HG03097 (cell line): ENCODE measurements at regions not wholly inside any gene's neighbourhood (a gene's known extent, or its start where the extent isn't known, plus 50 kb on each side); places are given as distances from the start of the nearest gene placed in this dataset.

Experiments used
- ATAC-seq: cut with Tn5 transposase; IDR thresholded peaks from one replicate; pipeline ENCODE4 v1.9.1; 2021; ENCODE audit not compliant: unreplicated experiment, low FRiP score

DNA sequence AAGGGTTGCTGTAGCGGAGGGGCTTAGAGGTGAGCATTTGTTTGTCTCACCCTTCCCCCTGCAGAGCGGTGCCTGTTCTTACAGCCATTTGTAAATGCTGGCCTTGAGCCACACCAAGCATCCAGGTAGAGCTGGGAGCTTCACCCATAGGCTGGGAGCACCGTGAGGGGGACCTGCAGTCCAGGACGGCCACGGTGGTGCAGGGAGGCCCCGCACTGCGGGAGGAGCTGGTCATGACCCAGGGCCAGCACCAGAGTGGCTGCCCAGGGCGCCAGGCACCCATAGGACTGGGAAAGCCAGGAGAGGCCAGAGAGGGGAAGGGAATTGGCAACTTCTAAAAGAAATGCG lies 197.3 kb upstream of the ADAMTS16 start:
- no peak for ATAC-seq

- no peak for ATAC-seq
Measured at GRCh38 chr5:4945296-4945695, 194.8 kb upstream of the ADAMTS16 start.

GRCh38 chr5:4947106-4947505 lies 193.0 kb upstream of the ADAMTS16 start:
- ATAC-seq, result no peak

DNA sequence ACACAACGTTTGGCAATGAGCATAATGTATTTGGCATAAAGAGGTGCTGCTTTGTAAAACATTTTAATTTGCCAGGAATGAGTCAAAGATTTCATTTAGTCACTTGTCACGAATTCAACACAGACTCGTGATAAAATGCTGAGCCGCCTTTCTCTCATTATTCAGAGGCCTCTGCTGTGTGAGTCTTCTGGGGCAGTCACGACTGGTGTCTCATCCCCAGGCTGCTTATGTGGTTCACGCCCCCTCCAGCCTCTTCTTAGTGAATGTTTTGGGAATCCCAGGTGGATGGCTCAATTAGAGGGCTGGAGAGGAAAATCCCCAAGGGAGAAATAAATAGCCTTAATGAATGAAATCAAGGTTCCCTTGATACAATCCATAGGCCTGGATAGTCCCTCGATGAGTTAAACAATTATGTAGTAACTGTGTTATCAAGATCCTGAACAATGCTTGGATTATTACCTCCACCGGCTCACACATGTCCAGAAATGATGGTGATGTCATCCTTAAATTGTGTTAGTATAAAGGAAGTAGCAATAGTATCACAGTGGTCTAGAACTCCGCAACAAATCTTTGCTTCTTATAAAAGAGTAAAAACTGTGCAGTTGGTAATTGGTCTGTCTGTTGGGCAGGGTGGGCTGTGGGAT lies 192.1 kb upstream of the ADAMTS16 start:
- no peak for ATAC-seq

DNA sequence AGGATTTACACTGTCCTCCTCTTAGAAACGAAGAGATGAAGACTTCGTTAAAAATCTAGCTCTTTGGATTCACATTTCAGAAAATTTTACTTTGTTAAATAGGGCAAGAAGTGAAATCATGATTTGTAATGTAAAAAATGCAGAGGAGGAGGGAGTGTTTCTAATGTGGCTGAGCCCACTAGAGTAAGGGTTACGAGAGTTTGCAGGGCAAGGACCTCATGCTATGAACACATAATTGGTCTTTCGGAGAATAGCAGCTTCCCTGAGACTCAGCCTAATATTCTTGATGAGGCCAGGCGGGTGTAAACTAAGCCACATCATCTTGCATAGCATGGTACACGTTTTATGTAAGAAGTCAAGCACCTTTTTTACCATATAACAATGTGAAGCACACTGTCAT lies 191.0 kb upstream of the ADAMTS16 start:
- no peak for ATAC-seq

- no peak for ATAC-seq
Measured at GRCh38 chr5:4953576-4953975, 186.6 kb upstream of the ADAMTS16 start.

GRCh38 chr5:4954048-4954447 lies 186.1 kb upstream of the ADAMTS16 start:
- ATAC-seq, result no peak

- no peak for ATAC-seq
Measured at GRCh38 chr5:4963265-4963664, 176.9 kb upstream of the ADAMTS16 start.

GRCh38 chr5:4969351-4969750 lies 170.8 kb upstream of the ADAMTS16 start:
- no peak for ATAC-seq

DNA sequence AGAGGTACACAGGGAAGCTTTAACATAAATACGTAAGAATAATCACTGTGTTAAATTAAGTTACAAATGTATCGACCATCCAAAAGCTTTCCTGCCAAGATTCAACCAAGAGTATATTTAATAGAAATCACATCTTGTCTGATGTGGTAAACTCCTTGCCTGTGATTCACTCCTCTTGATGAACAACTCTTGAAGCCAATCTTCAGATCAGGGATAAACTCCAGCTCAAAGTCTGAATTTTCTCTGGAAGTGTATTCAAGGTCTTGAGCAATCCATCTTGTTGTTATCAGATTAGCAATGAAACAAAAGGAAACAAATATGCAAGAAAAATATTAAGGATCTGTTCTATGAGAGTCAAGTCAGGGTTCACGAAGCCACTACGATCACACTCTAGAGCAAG lies 170.0 kb upstream of the ADAMTS16 start:
- no peak for ATAC-seq

GRCh38 chr5:4976902-4977301 lies 163.2 kb upstream of the ADAMTS16 start:
- ATAC-seq, result no peak

- no peak for ATAC-seq
Measured at GRCh38 chr5:4977416-4978110, 162.6 kb upstream of the ADAMTS16 start.

DNA sequence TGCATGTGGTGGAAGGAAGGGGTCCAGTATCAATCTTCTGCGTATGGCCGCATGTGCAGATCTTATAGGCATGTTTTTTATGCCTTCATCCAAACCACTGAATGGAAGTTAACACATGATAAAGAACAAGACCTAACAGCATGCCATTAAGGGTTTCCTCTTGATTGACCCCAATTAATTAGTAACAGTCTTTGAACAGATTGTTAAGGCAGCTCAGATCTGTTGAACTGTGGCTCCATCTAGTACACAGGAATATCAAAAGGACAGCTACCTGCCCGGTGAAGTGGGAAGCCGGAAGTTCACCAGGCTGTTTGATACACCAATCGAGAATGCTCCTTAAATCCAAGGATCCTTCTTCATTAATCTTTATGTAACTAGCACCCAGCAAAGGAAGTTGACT lies 159.9 kb upstream of the ADAMTS16 start:
- no peak for ATAC-seq

- ATAC-seq, result no peak
Measured at GRCh38 chr5:4981608-4982007, 158.5 kb upstream of the ADAMTS16 start.

DNA sequence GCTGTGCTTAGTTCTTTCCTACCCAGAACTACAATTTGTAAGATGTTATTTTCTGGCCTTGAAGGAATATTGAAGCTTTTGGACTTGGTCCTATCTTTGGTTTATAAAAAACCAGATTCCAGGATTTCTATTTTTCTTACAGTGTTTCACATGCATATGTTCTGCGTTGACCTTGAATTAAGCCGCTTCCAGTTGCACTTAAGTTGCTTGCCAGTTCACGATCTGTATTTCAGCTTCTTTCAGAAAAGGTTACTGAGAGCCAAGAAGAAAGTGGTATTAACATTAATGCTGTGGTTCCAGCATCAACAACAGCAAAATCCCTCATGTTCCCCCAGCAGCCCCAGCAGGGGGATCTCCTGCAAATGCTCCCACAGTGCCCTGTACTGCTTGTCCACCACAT lies 156.4 kb upstream of the ADAMTS16 start:
- no peak for ATAC-seq

- no peak for ATAC-seq
Measured at GRCh38 chr5:4984461-4984860, 155.7 kb upstream of the ADAMTS16 start.

- ATAC-seq, result no peak
Measured at GRCh38 chr5:4987431-4987830, 152.7 kb upstream of the ADAMTS16 start.

- ATAC-seq, result no peak
Measured at GRCh38 chr5:4989118-4989517, 151.0 kb upstream of the ADAMTS16 start.

- no peak for ATAC-seq
Measured at GRCh38 chr5:4990017-4990416, 150.1 kb upstream of the ADAMTS16 start.

DNA sequence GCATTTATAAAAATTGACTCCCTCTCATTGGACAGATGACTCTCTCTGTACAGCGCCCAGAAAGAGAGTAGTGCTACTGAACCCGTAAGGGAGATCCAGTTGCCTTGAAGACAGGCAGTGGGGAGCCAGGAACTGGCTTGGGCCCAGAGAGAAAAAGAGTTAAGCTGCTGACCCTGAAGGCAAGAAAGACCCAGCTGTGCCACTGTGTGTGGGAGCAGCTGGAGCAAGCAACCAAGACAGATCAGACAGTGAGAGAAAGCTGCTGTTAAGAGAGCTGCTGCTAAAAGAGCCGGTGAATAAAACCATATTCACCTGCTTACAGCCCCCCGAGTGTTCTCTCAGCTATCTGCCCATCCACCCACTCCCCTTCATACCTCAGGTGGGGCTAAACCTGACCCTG lies 149.7 kb upstream of the ADAMTS16 start:
- ATAC-seq, result no peak

DNA sequence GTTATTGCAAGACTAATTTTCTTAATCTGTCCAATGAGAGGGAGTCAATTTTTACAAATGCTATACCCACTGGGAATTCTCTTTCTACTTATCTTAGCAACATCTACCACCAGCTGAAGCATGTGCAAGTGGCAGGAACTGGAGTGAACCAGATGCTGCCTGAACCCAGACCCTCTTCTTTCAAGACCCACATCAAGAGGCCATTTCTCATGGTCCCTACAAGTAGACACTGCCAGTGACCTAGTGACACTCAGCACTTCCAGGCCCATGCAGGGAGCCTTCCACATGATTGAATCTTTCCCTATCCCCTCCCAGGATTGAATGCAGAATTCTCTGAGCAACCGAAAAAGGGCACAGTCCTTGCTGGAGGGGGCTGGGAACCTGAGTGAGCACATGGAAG lies 148.2 kb upstream of the ADAMTS16 start:
- no peak for ATAC-seq

DNA sequence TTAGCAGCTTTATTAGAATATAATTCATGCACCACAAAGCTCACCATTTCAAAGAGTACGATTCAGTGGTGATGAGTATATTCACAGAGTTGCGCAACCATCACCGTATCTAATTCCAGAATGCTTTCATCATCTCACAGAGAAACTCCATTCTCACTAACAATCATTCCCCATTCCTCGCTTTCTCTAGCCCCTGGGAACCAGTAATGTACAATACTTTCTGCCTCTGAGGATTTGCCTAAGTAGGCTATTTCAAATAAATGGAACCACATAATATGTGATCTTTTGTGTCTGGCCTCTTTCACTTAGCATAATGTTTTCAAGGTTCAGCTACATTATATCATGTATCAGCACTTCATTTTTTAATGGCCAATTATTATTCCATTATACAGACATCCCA lies 145.1 kb upstream of the ADAMTS16 start:
- no peak for ATAC-seq

DNA sequence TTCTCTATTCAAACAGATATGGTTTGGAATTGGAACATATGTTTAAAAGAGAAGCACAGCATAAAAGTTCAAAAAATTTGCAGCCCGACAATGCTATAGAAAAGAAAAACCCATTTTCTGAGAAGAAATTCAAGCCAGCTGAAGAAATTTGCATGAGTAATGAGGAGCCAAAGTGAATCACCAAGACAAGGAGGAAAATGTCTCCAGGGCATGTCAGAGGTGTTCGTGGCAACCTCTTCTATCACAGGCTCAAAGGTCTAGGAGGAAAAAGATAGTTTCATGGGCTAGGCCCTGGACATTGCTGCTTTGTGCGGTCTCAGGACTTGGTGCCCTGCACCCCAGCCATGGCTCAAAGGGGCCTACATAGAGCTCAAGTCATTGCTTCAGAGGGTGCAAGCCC lies 134.8 kb upstream of the ADAMTS16 start:
- ATAC-seq, result no peak
